Retinal pigment epithelial cell (primary cell): ENCODE measurements at regions not wholly inside any gene's neighbourhood (a gene's known extent, or its start where the extent isn't known, plus 50 kb on each side); places are given as distances from the start of the nearest gene placed in this dataset.

ENCODE experiments used
- DNase-seq: peaks from one replicate; pipeline ENCODE4 v3.0.0-alpha.2; 2010; ENCODE audit warnings: low read depth
- H3K4me3 ChIP-seq: 2 replicates; pipeline ENCODE4 v1.5.1; 2011; ENCODE audit warnings: mild to moderate bottlenecking, low read length, control low read depth, moderate library complexity
- CTCF ChIP-seq: conservative IDR thresholded peaks from 2 replicates; pipeline ENCODE4 v1.5.1; 2011; ENCODE audit warnings: low read depth, low read length, control low read depth, inconsistent platforms

- DNase-seq: peak; percentile 64
- TF ChIP-seq CTCF: peak; percentile 4
- H3K4me3 ChIP-seq: peak overlapping the region; percentile 70
Measured at GRCh38 chr10:30784897-30785605, 155.5 kb upstream of the LYZL2 start.

- H3K4me3 ChIP-seq: peak overlapping the region; percentile 70
- TF ChIP-seq CTCF: no peak
- DNase-seq: no peak
Measured at GRCh38 chr10:30784524-30784896, 155.0 kb upstream of the LYZL2 start.

GRCh38 chr10:30783939-30784501 lies 154.5 kb upstream of the LYZL2 start:
- peak; percentile 95 for TF ChIP-seq CTCF
- peak; percentile 35 for DNase-seq
- H3K4me3 ChIP-seq: peak overlapping the region; percentile 70

GRCh38 chr10:30782537-30783461 lies 153.2 kb upstream of the LYZL2 start:
- no peak overlapping the region for H3K4me3 ChIP-seq
- TF ChIP-seq CTCF: no peak
- DNase-seq: no peak

GRCh38 chr10:30782157-30782536 lies 152.6 kb upstream of the LYZL2 start:
- DNase-seq: no peak
- H3K4me3 ChIP-seq: no peak overlapping the region
- TF ChIP-seq CTCF: no peak

- no peak overlapping the region for H3K4me3 ChIP-seq
- DNase-seq: no peak
- no peak for TF ChIP-seq CTCF
Measured at GRCh38 chr10:30781670-30782121, 152.1 kb upstream of the LYZL2 start.
